ENCODE measurements at regions not wholly inside any gene's neighbourhood (a gene's known extent, or its start where the extent isn't known, plus 50 kb on each side); places are given as distances from the start of the nearest gene placed in this dataset.
"Not testable (repeated sequence)": the region's sequence is repeated elsewhere in the genome, so short reads cannot be mapped to it uniquely, and the experiment has no call there.

GRCh38 chr10:25076506-25077177 is 60.2 kb downstream of the THNSL1 start:
- no peak for DNase-seq

GRCh38 chr10:25078658-25079431 is 62.4 kb downstream of the THNSL1 start:
- no peak for DNase-seq

- peak; percentile 68 to 73 for DNase-seq
These were observed 64.6 kb downstream of the THNSL1 start for GRCh38 chr10:25080880-25081581.

GRCh38 chr10:25082276-25083204 is 66.1 kb downstream of the THNSL1 start:
- DNase-seq: peak; percentile 25 to 56

GRCh38 chr10:25083546-25084111 is 67.2 kb downstream of the THNSL1 start:
- no peak for DNase-seq

GRCh38 chr10:25084447-25084846 is 68.0 kb downstream of the THNSL1 start:
- DNase-seq: no peak

- no peak for DNase-seq
These were observed 78.2 kb downstream of the THNSL1 start for GRCh38 chr10:25094590-25094989.

- no peak for DNase-seq
These were observed 77.0 kb upstream of the GPR158 start for GRCh38 chr10:25097669-25098411.

GRCh38 chr10:25100141-25100540 is 74.7 kb upstream of the GPR158 start:
- no peak for DNase-seq

GRCh38 chr10:25101461-25102146 is 73.2 kb upstream of the GPR158 start:
- no peak for DNase-seq

- DNase-seq: no peak
These were observed 72.5 kb upstream of the GPR158 start for GRCh38 chr10:25102147-25102822.

GRCh38 chr10:25103703-25104102 is 71.1 kb upstream of the GPR158 start:
- no peak for DNase-seq

GRCh38 chr10:25104441-25104840 is 70.4 kb upstream of the GPR158 start:
- DNase-seq: no peak

- DNase-seq: no peak
These were observed 69.5 kb upstream of the GPR158 start for GRCh38 chr10:25105262-25105661.

GRCh38 chr10:25105743-25106260 is 69.0 kb upstream of the GPR158 start:
- no peak for DNase-seq

- no peak for DNase-seq
These were observed 67.0 kb upstream of the GPR158 start for GRCh38 chr10:25107756-25108155.

- DNase-seq: not testable (repeated sequence)
These were observed 64.9 kb upstream of the GPR158 start for GRCh38 chr10:25109896-25110295.

GRCh38 chr10:25112016-25112415 is 62.8 kb upstream of the GPR158 start:
- DNase-seq: no peak

- peak; percentile 55 to 72 for DNase-seq
These were observed 61.4 kb upstream of the GPR158 start for GRCh38 chr10:25113191-25114035.
